HG02571 (cell line): ENCODE measurements at regions not wholly inside any gene's neighbourhood (a gene's known extent, or its start where the extent isn't known, plus 50 kb on each side); places are given as distances from the start of the nearest gene placed in this dataset.
"Not testable (repeated sequence)": the region's sequence is repeated elsewhere in the genome, so short reads cannot be mapped to it uniquely, and the experiment has no call there.

Experiments
- ATAC-seq: cut with Tn5 transposase; IDR thresholded peaks from one replicate; pipeline ENCODE4 v1.9.1; 2021; ENCODE audit warnings: mild to moderate bottlenecking, moderate library complexity; ENCODE audit not compliant: unreplicated experiment

GRCh38 chr2:175372704-175373701 lies 191.5 kb upstream of the ATP5MC3 start:
- ATAC-seq = no peak

GRCh38 chr2:175371378-175371777 lies 189.9 kb upstream of the ATP5MC3 start:
- no peak for ATAC-seq

- no peak for ATAC-seq
Observed at GRCh38 chr2:175366815-175367214, 185.3 kb upstream of the ATP5MC3 start.

GRCh38 chr2:175363699-175364098 lies 182.2 kb upstream of the ATP5MC3 start:
- no peak for ATAC-seq

GRCh38 chr2:175362331-175362730 lies 180.8 kb upstream of the ATP5MC3 start:
- ATAC-seq = no peak

- no peak for ATAC-seq
Observed at GRCh38 chr2:175359710-175360109, 178.2 kb upstream of the ATP5MC3 start.

GRCh38 chr2:175356901-175357300 lies 175.4 kb upstream of the ATP5MC3 start:
- ATAC-seq = no peak

GRCh38 chr2:175355246-175355645 lies 173.7 kb upstream of the ATP5MC3 start:
- ATAC-seq = no peak

- no peak for ATAC-seq
Observed at GRCh38 chr2:175353275-175353674, 171.8 kb upstream of the ATP5MC3 start.

GRCh38 chr2:175351512-175351911 lies 170.0 kb upstream of the ATP5MC3 start:
- no peak for ATAC-seq

GRCh38 chr2:175350105-175350504 lies 168.6 kb upstream of the ATP5MC3 start:
- ATAC-seq = no peak

GRCh38 chr2:175342085-175342484 lies 160.6 kb upstream of the ATP5MC3 start:
- no peak for ATAC-seq

- ATAC-seq = no peak
Observed at GRCh38 chr2:175330195-175330594, 148.7 kb upstream of the ATP5MC3 start.

- no peak for ATAC-seq
Observed at GRCh38 chr2:175326801-175327200, 145.3 kb upstream of the ATP5MC3 start.

GRCh38 chr2:175326164-175326563 lies 144.7 kb upstream of the ATP5MC3 start:
- not testable (repeated sequence) for ATAC-seq

GRCh38 chr2:175323162-175323561 lies 141.7 kb upstream of the ATP5MC3 start:
- no peak for ATAC-seq

- ATAC-seq = no peak
Observed at GRCh38 chr2:175318542-175318941, 137.0 kb upstream of the ATP5MC3 start.

GRCh38 chr2:175317751-175318150 lies 136.2 kb upstream of the ATP5MC3 start:
- no peak for ATAC-seq

GRCh38 chr2:175312137-175312536 lies 130.6 kb upstream of the ATP5MC3 start:
- ATAC-seq = no peak

- no peak for ATAC-seq
Observed at GRCh38 chr2:175310813-175311504, 129.4 kb upstream of the ATP5MC3 start.

GRCh38 chr2:175309799-175310198 lies 128.3 kb upstream of the ATP5MC3 start:
- ATAC-seq = no peak

- ATAC-seq = no peak
Observed at GRCh38 chr2:175308005-175308404, 126.5 kb upstream of the ATP5MC3 start.
